ENCODE measurements at regions not wholly inside any gene's neighbourhood (a gene's known extent, or its start where the extent isn't known, plus 50 kb on each side); places are given as distances from the start of the nearest gene placed in this dataset.

DNA sequence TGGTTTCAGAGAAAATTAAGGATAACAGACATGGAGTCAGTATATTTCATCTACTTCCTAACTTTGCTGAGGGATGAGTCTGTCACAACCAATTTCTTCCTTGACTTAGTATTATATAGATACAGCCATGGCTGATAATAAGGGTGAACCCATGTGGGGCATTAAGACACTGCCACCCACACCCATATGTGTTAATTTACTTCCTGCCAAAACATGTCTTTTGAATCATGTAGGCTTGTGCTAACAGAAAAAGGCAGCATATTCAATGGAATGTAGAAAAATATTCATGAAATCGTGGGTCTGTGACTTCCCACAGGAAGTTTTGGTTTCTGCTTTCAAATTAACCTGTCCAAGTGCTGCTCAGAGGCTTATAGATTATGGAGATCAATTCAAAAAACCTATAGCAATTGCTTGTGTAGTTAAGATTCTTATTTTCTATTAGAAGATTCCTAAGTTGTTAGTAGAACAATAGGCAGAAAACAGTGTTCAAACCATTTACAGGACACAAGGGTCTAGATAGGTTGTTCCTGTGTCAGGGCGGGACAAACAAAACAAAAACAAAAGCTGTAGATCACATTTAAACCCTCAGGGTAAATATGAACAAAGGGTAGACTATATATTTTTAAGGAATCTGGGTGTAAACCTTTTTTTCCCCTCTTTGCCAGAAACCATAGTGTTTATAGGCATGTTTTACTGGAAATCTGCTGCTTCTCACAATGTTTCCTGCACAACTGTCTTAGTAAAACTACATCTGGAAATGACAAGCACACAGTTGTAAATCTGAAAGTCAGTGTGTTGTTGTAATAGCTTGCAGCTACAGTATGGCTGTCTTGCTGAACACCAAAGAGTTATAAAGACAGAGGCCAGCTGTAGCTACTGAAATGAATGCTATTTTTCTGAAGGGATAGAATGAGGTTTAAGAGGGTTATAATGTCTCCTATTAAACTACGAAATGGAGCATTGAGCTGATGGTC is 691.2 kb downstream of the EPHA4 start:
- H3K27ac ChIP-seq: no peak overlapping the region
- no peak for TF ChIP-seq CTCF (IDR thresholded peaks at IDR 0.05)

GRCh38 chr2:220882507-220882906 is 689.6 kb downstream of the EPHA4 start:
- H3K27ac ChIP-seq: no peak overlapping the region
- no peak for TF ChIP-seq ZFX (IDR thresholded peaks at IDR 0.05; ENCODE audit: borderline replicate concordance)
- TF ChIP-seq CTCF (IDR thresholded peaks at IDR 0.05): no peak

DNA sequence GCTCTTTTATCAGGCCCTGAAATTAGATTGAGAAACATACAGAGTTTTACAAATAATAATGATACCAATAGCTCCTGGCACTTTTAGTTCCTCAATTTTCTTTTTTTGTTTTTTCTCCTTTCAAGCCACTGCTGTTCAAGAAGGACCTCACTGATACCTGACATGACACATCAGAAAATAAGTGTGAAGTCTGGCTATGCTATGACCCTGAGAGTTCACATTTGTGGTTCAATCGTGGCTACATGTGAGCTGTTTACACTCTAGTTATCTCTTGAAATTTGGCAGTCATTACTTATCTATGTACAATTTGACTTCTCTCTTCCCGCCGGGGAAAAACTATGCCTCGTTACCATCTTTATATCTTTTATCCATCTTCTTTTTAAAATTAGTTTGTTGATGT is 686.5 kb downstream of the EPHA4 start:
- no peak overlapping the region for H3K27ac ChIP-seq
- TF ChIP-seq ZFX (IDR thresholded peaks at IDR 0.05; ENCODE audit: borderline replicate concordance): no peak
- no peak for TF ChIP-seq CTCF (IDR thresholded peaks at IDR 0.05)

DNA sequence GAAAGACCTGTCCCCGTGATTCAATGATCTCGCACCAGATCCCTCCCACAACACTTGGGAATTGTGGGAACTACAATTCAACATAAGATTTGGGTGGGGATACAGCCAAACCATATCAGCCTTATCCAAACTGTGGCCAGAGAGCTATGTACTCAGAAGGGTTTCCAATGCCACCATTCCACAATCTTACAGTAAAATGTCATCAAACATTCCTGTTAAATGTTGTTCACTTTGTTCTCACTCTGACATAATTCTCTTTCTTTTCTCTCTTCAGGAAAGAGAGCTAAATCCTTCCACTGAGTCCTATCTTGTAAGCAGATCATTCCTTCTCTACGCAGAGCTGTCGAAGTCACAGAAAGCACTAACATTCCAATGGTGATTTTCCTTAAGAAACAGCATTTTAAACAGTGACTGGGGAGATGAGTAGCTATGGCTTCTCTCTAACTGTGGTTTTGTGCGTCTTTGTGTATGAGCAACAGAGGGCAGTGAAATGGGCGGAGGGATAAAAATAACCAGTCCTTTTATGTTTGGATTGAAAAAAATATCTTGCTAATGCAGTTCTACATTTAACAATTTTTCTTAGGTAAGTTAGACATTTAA is 684.7 kb downstream of the EPHA4 start:
- no peak overlapping the region for H3K27ac ChIP-seq
- TF ChIP-seq ZFX (IDR thresholded peaks at IDR 0.05; ENCODE audit: borderline replicate concordance) (no peak), CTCF (IDR thresholded peaks at IDR 0.05) (no peak)

GRCh38 chr2:220887876-220888275 is 684.2 kb downstream of the EPHA4 start:
- no peak overlapping the region for H3K27ac ChIP-seq
- TF ChIP-seq CTCF (IDR thresholded peaks at IDR 0.05) (no peak), ZFX (IDR thresholded peaks at IDR 0.05; ENCODE audit: borderline replicate concordance) (no peak)

DNA sequence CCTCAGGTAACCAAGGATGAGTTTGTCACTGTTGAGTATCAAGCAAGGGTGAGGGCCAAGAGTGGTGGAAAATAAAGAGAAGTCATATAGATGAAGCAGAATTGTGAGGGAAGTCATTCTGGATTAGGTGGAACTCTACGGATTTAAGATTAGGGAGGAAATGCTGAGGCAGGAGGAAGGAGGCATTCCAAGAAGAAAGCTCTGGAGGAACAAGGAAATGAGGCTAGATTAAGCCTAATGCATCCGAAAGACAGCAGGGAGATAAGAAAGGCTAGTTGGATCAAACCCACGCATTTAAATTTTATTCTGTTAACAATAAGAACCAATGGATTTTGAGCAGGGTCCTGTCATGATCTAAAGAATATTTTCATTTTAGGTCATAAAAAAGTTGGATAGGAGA is 681.2 kb downstream of the EPHA4 start:
- no peak for TF ChIP-seq CTCF (IDR thresholded peaks at IDR 0.05)
- no peak for TF ChIP-seq ZFX (IDR thresholded peaks at IDR 0.05; ENCODE audit: borderline replicate concordance)

GRCh38 chr2:220891405-220891804 is 680.7 kb downstream of the EPHA4 start:
- TF ChIP-seq ZFX (IDR thresholded peaks at IDR 0.05; ENCODE audit: borderline replicate concordance) (no peak), CTCF (IDR thresholded peaks at IDR 0.05) (no peak)
- H3K27ac ChIP-seq: no peak overlapping the region

More for the DNA sequence above, 681.2 kb downstream of the EPHA4 start:
- no peak overlapping the region for H3K27ac ChIP-seq

Measured in 22Rv1 (cell line).